ENCODE measurements at regions not wholly inside any gene's neighbourhood (a gene's known extent, or its start where the extent isn't known, plus 50 kb on each side); places are given as distances from the start of the nearest gene placed in this dataset.

- TF ChIP-seq, protein P1, sequence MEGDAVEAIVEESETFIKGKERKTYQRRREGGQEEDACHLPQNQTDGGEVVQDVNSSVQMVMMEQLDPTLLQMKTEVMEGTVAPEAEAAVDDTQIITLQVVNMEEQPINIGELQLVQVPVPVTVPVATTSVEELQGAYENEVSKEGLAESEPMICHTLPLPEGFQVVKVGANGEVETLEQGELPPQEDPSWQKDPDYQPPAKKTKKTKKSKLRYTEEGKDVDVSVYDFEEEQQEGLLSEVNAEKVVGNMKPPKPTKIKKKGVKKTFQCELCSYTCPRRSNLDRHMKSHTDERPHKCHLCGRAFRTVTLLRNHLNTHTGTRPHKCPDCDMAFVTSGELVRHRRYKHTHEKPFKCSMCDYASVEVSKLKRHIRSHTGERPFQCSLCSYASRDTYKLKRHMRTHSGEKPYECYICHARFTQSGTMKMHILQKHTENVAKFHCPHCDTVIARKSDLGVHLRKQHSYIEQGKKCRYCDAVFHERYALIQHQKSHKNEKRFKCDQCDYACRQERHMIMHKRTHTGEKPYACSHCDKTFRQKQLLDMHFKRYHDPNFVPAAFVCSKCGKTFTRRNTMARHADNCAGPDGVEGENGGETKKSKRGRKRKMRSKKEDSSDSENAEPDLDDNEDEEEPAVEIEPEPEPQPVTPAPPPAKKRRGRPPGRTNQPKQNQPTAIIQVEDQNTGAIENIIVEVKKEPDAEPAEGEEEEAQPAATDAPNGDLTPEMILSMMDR (IDR thresholded peaks at IDR 0.05), result no peak
- TF ChIP-seq POLR2A (IDR thresholded peaks at IDR 0.05), result no peak
Observed at GRCh38 chr19:31985001-31985605, 360.3 kb upstream of the ZNF507 start.
